22Rv1 (cell line): ENCODE measurements at regions not wholly inside any gene's neighbourhood (a gene's known extent, or its start where the extent isn't known, plus 50 kb on each side); places are given as distances from the start of the nearest gene placed in this dataset.

Source experiments
- ZFX ChIP-seq: fragments of 450-650 bp; IDR thresholded peaks from 2 replicates; pipeline ENCODE4 v1.6.1; 2017; ENCODE audit warnings: antibody characterized with exemption, borderline replicate concordance
- TF ChIP-seq, protein P1 (sequence below): fragments of 450-650 bp; IDR thresholded peaks from 2 replicates; pipeline ENCODE4 v1.5.1; 2017; ENCODE audit warnings: mild to moderate bottlenecking

DNA sequence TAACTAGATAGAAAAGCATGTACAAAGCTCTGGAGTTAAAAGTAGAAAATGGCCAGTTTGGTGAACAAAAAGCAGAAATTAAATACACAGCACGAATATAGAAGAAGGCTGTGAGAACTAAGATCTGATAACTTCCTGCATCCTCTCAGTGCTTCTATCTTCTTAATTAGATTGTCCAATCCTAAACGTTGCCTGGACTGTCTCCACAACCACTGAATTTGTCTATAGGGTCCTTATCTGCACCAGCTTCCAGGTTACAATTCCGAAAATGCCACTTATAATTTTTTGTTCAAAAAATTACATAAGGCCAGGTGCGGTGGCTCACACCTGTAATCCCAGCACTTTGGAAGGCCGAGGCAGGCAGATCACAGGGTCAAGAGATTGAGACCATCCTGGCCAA lies 626.3 kb downstream of the TBL1XR1 start:
- TF ChIP-seq, protein P1, sequence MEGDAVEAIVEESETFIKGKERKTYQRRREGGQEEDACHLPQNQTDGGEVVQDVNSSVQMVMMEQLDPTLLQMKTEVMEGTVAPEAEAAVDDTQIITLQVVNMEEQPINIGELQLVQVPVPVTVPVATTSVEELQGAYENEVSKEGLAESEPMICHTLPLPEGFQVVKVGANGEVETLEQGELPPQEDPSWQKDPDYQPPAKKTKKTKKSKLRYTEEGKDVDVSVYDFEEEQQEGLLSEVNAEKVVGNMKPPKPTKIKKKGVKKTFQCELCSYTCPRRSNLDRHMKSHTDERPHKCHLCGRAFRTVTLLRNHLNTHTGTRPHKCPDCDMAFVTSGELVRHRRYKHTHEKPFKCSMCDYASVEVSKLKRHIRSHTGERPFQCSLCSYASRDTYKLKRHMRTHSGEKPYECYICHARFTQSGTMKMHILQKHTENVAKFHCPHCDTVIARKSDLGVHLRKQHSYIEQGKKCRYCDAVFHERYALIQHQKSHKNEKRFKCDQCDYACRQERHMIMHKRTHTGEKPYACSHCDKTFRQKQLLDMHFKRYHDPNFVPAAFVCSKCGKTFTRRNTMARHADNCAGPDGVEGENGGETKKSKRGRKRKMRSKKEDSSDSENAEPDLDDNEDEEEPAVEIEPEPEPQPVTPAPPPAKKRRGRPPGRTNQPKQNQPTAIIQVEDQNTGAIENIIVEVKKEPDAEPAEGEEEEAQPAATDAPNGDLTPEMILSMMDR, result no peak
- TF ChIP-seq ZFX, result no peak
